ENCODE measurements at regions not wholly inside any gene's neighbourhood (a gene's known extent, or its start where the extent isn't known, plus 50 kb on each side); places are given as distances from the start of the nearest gene placed in this dataset.
"Not testable (repeated sequence)": the region's sequence is repeated elsewhere in the genome, so short reads cannot be mapped to it uniquely, and the experiment has no call there.

- DNase-seq, result no peak
Observed at GRCh38 chr4:29710519-29710918, 1009.6 kb upstream of the PCDH7 start.

DNA sequence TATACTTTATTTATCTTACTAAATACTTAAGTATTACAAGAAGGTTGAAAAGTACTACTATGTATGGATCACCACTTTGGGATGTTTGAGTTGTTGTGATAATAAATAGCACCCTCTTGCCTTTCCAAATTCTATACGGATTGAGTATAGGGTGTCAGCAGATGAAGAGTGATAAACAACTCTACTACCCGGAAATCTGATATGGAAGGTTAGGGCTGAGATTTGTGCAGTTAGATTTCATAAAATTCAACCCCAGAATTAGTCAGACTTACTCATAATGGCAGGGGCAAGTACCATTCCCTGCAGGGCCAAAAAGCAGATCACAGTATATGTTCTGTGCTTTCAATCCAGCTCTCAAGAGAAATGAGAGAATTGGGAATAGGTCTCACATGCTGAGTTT lies 1008.9 kb upstream of the PCDH7 start:
- no peak for DNase-seq

DNA sequence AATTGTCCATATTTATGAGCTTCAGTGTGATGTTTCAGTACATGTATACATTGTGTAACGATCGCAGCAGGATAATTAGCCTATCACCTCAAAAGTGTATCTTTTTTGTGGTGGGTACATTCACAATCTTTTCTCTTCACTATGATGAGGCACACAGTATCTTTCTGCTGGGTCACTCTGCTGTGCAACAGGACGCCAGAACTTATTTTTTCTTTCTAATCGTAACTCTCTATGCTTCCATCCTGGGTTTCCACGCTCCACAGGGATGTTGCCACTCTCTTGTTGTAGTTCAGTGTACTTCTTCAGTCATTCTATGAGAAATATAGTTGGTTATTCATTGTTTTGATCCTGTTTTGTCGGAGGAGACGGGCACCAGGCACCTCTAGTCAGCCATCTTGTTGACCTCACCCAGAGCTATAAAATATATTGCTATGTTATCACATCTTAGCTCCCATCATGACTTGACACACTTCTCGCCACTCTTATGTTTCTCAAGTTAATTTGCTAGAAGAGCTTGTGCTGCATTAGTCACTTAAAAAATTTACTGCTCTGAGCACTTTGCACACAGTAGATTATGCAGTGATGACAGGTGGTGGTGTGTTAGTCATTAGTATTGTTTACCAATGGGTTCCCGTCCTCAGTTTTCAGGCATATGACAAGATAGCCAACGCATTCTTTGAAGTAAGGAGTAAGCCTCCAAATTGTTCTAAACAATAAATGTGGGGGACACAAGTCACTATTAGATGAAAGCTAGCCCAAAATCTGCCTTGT lies 1002.7 kb upstream of the PCDH7 start:
- no peak for DNase-seq

GRCh38 chr4:29718136-29718535 lies 1002.0 kb upstream of the PCDH7 start:
- no peak for DNase-seq

DNA sequence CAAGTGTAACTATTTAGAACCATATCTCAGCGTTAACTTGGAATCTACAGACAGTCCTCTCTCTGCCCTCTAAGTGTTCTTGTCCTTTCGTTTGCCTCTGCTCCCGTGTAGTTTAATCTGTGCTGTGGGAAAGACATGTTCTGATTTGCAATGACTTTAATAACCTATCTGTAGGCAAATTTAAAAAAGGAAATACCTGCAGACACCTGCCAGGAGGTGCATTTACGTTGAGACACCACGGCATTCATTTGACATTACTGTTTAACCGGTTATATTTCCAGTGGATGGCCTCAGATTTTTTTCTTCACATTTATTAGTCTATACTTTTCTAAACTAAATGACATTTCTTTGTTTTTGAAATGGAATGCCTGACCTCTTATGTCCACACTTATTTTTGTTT lies 997.9 kb upstream of the PCDH7 start:
- DNase-seq, result no peak

- DNase-seq, result no peak
Observed at GRCh38 chr4:29726938-29727337, 993.2 kb upstream of the PCDH7 start.

DNA sequence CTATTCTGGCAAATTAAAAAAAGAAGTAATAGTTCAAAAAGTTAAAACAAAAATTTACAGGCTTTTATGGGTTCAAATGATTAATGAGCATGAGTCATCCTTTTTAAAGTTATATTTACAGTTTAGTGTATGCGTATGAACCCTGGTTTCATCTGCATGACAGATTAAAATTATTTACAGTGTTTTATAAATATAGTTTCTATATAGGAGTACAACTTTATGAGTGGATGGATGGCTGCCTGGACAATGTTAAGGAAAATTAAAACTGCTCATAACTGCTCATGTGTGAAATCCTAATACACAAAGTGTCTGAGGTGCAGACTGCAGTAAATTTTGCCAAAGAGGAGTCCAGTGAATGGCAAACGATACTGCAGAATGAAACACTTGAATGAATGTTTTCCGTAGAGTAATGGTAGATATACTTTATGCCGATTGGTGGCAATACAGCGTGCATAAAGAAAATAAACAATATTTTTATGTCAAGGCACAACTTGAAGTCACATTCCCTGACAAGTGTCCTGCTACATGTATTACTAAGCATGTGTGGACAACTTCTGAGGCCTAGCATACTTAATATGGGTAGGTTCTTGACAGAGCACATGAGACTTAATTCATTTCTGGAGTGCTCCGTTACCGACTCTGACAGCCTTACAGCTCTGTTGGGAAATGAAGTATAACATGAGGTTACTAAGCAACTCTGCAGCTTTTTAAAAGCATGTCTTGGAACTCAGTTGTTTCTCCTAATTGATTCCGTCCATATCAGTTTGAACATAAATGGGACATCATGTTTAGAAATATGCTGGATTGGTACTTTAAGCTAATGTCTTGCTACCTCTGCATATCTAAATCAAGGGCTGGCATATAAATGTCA lies 985.6 kb upstream of the PCDH7 start:
- no peak for DNase-seq

DNA sequence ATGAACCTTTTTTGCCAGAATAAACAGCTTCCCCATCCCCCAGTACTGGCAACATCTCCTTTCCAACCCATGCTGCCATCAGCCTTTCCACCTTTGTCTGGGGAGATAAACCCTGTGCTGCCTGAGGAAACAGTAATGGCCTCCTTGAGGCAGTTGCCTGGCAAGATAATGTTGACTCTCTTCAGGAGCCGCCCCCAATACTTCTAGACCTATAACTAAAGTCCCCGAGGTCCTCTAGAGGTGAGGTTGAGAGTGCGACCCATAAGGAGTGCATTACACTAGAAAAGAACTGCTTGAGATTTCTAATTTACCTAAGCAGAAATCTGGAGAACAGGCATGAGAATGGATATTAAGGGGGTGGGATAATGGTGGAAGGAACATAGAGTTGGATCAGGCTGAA lies 963.2 kb upstream of the PCDH7 start:
- no peak for DNase-seq

DNA sequence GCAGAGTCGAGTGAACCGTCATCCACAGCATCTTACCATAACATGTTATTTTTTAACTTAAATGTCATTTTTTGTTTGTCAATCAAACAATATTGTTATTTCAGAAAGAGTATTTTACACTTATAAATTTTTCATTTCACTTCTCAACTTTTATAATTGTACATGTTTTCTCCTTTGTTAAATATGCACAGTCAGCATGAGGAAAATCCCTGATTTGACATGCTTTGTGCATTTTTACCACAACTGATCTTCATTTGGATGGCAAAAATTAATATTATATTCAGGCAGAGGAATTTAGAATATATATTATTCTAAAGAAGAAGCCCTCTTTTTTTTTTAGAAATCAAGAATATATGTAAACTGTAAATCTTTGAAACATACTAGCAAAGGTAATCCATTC lies 958.0 kb upstream of the PCDH7 start:
- no peak for DNase-seq

GRCh38 chr4:29770627-29771026 lies 949.5 kb upstream of the PCDH7 start:
- no peak for DNase-seq

- DNase-seq, result not testable (repeated sequence)
Observed at GRCh38 chr4:29788123-29788522, 932.0 kb upstream of the PCDH7 start.

DNA sequence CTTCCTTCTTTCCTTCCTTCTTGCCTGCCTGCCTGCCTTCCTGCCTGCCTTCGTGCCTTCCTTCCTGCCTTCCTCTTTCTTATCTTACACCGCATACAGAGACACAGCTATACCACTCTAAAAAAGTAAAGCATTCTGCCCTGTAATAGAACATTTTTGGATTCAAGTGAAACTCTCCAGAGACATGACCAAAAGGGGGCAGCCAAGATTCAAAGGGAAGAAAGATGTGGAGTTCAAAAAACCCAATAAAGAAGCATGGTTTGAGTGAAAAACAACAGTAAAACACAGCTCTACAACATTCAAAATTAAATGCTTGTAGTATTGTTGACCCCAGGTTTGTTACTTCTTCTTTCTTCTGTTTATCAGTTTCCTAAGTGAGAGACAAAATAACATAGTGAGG lies 914.9 kb upstream of the PCDH7 start:
- DNase-seq, result no peak

DNA sequence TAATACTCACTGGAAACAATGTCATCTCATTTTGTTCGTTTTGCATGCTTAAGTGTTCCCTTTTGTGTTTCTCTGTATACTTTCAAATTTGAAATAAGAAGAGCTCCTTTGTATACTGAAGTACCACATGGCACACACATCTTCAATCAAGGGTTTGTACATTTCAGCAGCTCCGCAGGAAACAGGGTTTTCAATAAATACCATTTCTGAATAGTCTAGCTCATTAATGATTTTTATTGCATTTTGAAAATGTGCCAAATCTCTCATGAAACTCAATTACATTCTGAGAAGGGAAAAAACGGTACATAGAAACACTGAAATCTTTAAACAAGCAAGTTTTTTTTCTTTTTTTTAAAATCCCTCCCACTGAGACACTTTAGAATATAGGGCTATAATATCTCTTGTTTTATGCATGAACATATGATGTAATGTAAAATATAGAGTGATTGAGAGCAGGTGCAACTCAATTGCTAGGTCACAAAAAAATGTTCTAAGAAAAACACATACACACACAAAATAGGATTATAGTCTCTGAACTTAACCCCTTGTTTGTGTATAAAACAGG lies 914.2 kb upstream of the PCDH7 start:
- no peak for DNase-seq

DNA sequence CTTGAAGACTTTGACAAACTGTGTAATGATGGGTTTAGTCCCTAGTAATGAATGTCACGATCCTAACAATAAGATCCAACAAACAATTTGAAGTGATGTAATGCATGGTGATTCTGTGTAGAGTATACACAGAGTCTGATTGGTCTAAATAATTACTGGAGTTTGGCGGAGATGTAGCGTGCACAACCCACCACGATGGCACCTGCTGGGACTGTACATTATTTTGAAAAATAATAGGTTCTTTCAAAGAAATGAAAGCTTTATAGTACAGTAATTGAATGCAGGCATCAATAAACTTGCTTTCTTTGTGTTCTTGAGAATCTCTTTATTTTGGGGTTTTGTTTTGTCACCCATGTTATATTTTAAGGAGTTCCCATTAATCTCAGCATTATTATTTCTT lies 902.2 kb upstream of the PCDH7 start:
- no peak for DNase-seq

DNA sequence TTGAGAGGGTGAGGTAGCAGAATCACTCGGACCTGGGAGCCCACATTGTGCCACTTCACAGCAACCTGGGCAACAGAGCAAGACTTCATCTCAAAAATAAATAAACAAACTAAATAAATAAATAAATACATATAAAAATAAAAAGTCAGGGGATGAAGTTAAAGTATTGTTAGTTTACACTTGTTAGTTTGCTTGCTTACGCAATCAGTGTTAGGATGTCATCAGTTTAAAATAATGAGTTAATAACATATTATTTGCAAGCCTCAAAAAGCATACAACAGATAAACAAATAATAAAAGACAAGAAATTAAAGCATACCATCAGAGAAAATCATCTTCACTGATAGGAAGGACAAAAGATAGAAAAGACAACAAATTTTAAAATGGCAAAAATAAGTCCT lies 891.1 kb upstream of the PCDH7 start:
- no peak for DNase-seq

DNA sequence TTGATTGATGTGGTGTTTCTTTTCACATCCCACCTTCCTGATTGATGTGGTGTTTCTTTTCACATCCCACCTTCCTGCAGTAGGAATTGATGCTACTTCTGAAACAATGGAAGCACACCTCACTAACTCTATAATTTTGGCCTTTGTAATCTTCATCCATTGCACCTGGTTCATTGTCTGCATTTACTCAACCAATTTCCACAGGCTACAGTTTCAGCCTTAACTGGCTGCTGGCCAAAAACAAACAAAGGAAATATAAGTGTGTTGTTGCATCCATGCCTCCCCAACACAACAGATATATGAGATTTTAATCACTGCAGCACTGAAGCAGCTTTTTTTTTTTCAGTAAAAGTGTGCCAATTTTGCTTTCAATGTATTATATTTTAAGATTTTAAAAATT lies 867.6 kb upstream of the PCDH7 start:
- DNase-seq, result no peak

DNA sequence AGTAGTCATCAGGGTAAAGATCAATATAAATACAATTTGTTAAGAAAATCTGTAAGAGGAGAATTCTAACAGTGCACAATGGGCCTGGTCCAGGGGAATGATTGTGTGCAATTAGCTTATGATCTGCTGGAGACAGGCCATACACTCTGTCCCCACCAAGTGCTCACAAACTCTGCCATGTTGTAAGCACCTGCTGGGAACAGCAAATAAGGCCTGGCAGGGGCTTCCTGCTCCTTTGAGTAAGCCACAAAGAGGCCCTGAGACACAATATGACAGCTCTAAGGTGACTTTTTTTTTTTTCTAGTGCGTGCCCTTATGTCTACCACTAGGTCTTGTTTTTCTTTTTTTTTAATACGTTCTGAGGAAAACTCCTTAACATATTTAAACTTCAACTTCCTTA lies 866.3 kb upstream of the PCDH7 start:
- DNase-seq, result no peak

DNA sequence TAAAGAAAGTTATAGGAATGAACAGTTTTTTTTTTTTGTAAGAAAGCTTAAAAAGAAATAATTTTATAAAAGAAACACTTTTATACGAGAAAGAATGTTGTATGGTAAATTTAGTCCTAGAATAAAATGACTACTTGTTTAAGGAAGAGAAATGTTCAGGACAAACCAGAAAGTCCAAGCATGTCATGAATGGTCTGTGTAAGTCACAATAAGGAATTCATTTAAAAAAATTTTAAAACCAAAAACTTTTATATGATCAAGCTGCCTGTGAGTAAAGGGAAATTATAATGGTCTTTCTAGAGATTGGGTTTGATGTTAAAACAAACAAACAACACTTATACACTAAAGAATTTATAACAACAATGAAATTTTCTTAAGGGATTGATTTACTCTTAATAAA lies 858.9 kb upstream of the PCDH7 start:
- DNase-seq, result no peak

GRCh38 chr4:29867412-29867811 lies 852.8 kb upstream of the PCDH7 start:
- DNase-seq, result no peak

- DNase-seq, result no peak
Observed at GRCh38 chr4:29900336-29900735, 819.8 kb upstream of the PCDH7 start.

- no peak for DNase-seq
Observed at GRCh38 chr4:29908276-29908675, 811.9 kb upstream of the PCDH7 start.

GRCh38 chr4:29927895-29928294 lies 792.3 kb upstream of the PCDH7 start:
- DNase-seq, result no peak

DNA sequence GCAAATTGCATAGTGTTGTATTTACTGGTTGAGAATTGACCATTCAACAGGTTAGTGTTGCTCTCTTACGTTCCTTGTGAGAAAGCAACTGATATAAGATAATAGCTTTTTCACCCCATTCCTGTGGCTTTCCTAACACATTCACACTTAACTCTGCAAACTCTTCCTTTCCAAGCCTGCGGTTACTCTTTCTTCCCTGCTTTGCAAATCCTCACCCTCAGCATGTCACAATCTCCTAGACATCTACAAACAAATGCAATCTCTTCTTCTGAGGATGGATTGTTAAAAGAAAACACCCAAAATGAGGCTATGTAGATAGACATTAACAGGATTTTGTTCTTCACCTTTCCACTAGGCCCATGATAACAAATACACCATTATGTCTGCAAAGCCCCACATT lies 771.7 kb upstream of the PCDH7 start:
- DNase-seq, result no peak

DNA sequence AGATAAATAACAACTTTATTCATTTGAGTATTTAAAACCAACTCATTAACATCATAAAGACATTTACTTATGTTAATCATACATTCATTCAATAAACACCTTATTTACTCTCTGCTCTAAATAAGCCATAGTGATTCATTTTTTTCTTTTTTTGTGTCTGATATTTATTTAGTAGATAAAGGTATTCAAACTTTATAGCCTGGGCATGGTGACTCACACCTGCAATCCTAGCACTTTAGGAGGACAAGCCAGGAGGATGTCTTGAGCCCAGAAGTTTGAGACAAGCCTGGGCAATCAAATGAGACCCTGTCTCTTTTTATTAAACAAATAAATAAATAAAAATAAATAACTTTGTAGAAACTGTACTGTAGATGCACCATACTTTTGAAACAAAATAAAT lies 771.3 kb upstream of the PCDH7 start:
- no peak for DNase-seq
